ENCODE measurements at regions not wholly inside any gene's neighbourhood (a gene's known extent, or its start where the extent isn't known, plus 50 kb on each side); places are given as distances from the start of the nearest gene placed in this dataset.

- no peak overlapping the region for H3K4me3 ChIP-seq
- ATAC-seq (no peak), DNase-seq (no peak)
- H3K27me3 ChIP-seq = no peaks in the 10 kb centered on the region
- TF ChIP-seq, protein P1, sequence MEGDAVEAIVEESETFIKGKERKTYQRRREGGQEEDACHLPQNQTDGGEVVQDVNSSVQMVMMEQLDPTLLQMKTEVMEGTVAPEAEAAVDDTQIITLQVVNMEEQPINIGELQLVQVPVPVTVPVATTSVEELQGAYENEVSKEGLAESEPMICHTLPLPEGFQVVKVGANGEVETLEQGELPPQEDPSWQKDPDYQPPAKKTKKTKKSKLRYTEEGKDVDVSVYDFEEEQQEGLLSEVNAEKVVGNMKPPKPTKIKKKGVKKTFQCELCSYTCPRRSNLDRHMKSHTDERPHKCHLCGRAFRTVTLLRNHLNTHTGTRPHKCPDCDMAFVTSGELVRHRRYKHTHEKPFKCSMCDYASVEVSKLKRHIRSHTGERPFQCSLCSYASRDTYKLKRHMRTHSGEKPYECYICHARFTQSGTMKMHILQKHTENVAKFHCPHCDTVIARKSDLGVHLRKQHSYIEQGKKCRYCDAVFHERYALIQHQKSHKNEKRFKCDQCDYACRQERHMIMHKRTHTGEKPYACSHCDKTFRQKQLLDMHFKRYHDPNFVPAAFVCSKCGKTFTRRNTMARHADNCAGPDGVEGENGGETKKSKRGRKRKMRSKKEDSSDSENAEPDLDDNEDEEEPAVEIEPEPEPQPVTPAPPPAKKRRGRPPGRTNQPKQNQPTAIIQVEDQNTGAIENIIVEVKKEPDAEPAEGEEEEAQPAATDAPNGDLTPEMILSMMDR (IDR thresholded peaks at IDR 0.05) = no peak
- no peak for TF ChIP-seq POLR2A (IDR thresholded peaks at IDR 0.05)
- no peaks in the 10 kb centered on the region for H3K9me3 ChIP-seq
- H3K4me1 ChIP-seq = peaks cover 0 to 8% (median 0%) of the 10 kb centered on the region in 12 donors
- intact Hi-C loops (cut with DNase I) = no loop called here
- 71 to 90% (median 86%) methylated on average over 1 of the region's 1 CpG for WGBS, 4 donors
- H3K27ac ChIP-seq = no peak overlapping the region
- H3K36me3 ChIP-seq = no peaks in the 10 kb centered on the region
Observed at GRCh38 chr7:13090959-13091358, 403.5 kb downstream of the ARL4A start.

DNA sequence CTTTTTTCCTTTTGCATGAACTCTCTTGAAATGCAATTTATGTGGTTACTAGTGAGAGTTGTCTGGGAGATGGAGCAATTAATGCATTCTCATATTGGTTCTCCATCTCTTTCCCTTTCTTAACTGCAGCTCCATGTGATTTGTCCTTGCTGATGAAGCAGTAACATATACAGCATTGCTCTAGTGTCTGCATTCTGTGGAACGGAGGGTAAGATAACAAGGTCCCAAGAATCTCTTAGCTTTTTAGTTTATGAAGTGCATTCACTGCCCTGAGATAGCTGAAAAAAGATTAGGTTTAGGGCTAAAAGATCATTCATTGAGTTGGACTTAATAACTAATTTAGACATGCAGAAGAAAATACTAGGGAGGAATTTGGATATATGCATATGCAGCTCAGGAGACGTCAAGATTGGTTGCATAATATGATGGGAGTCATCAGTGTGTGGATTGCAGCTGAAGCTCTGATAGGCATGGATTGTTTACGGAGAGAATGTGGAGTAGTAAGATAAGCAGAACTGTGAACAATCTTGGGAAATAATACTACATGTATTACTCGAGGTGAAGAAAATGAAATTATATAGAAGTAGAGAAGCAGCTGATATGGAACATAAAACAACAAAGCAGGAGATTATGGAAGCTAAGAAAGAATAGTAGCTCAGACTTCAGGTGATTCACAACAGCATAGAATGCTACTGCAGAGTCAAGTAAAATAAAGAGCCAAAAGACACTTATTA is 404.7 kb downstream of the ARL4A start:
- DNase-seq (no peak), ATAC-seq (no peak)
- H3K36me3 ChIP-seq = no peaks in the 10 kb centered on the region
- peaks cover 0 to 8% (median 0%) of the 10 kb centered on the region in 12 donors for H3K4me1 ChIP-seq
- 26 to 47% (median 37%) methylated on average over 4 of the region's 4 CpGs for WGBS, 4 donors
- intact Hi-C loops (cut with DNase I) = no loop called here
- H3K4me3 ChIP-seq = no peak overlapping the region
- TF ChIP-seq POLR2A (IDR thresholded peaks at IDR 0.05) = no peak
- TF ChIP-seq, protein P1 (IDR thresholded peaks at IDR 0.05) = no peak
- no peaks in the 10 kb centered on the region for H3K27me3 ChIP-seq
- no peaks in the 10 kb centered on the region for H3K9me3 ChIP-seq
- no peak overlapping the region for H3K27ac ChIP-seq

- ATAC-seq = no peak
- Histone ChIP-seq H3K27ac (no peak overlapping the region), H3K36me3 (no peaks in the 10 kb centered on the region), H3K27me3 (no peaks in the 10 kb centered on the region), H3K4me3 (no peak overlapping the region), H3K9me3 (no peaks in the 10 kb centered on the region), H3K4me1 (peaks cover 0 to 8% (median 0%) of the 10 kb centered on the region in 12 donors)
- intact Hi-C loops (cut with DNase I) = no loop called here
- 55 to 70% (median 69%) methylated on average over 2 of the region's 2 CpGs for WGBS, 4 donors
- TF ChIP-seq POLR2A (IDR thresholded peaks at IDR 0.05) = no peak
- TF ChIP-seq, protein P1 (IDR thresholded peaks at IDR 0.05) = no peak
- DNase-seq = no peak
Observed at GRCh38 chr7:13092708-13093005, 405.2 kb downstream of the ARL4A start.

- Histone ChIP-seq H3K27ac (no peak overlapping the region), H3K9me3 (no peaks in the 10 kb centered on the region), H3K36me3 (no peaks in the 10 kb centered on the region), H3K4me1 (peaks cover 0 to 8% (median 0%) of the 10 kb centered on the region in 12 donors), H3K27me3 (no peaks in the 10 kb centered on the region), H3K4me3 (no peak overlapping the region)
- WGBS, 4 donors = 17 to 21% (median 18%) methylated on average over 1 of the region's 1 CpG
- ATAC-seq = no peak
- DNase-seq = no peak
- intact Hi-C loops (cut with DNase I) = no loop called here
- TF ChIP-seq POLR2A (IDR thresholded peaks at IDR 0.05) = no peak
- TF ChIP-seq, protein P1 (IDR thresholded peaks at IDR 0.05) = no peak
Observed at GRCh38 chr7:13093160-13093559, 405.7 kb downstream of the ARL4A start.

Data from heart left ventricle (tissue), 16 donors.